HepG2 (cell line): ENCODE measurements at regions not wholly inside any gene's neighbourhood (a gene's known extent, or its start where the extent isn't known, plus 50 kb on each side); places are given as distances from the start of the nearest gene placed in this dataset.
A peak's percentile ranks its signal among the peaks of the same experiment; 100 is the strongest.

ENCODE experiments used
- CHCHD3 ChIP-seq: sonication (generic); formaldehyde crosslinking; IDR thresholded peaks from 2 replicates; pipeline ENCODE4 v1.8.0; 2022; ENCODE audit warnings: mild to moderate bottlenecking, missing genetic modification reagents, moderate library complexity
- CTCF ChIP-seq: sonication (generic); formaldehyde crosslinking; IDR thresholded peaks from 2 replicates; pipeline ENCODE4 v1.5.0; 2020; ENCODE audit warnings: mild to moderate bottlenecking, missing genetic modification reagents, moderate library complexity
- FIP1L1 ChIP-seq: fragments of 200-400 bp; formaldehyde crosslinking; IDR thresholded peaks from 2 replicates; pipeline ENCODE4 v1.6.1; 2018; ENCODE audit warnings: low read depth, mild to moderate bottlenecking, low read length, moderate library complexity, borderline replicate concordance; ENCODE audit not compliant: insufficient read depth
- HMG20A ChIP-seq: IDR thresholded peaks from 2 replicates; pipeline ENCODE4 v1.6.1; 2016; ENCODE audit warnings: borderline replicate concordance
- HOXA3 ChIP-seq: sonication (generic); formaldehyde crosslinking; IDR thresholded peaks from 2 replicates; pipeline ENCODE4 v1.5.0; 2020; ENCODE audit warnings: missing genetic modification reagents
- ISL2 ChIP-seq: sonication (generic); formaldehyde crosslinking; IDR thresholded peaks from 2 replicates; pipeline ENCODE4 v1.5.0; 2020; ENCODE audit warnings: missing genetic modification reagents
- MIER3 ChIP-seq: IDR thresholded peaks from 2 replicates; pipeline ENCODE4 v1.6.1; 2016; ENCODE audit warnings: missing compliant biosample characterization, borderline replicate concordance
- MIXL1 ChIP-seq: IDR thresholded peaks from 2 replicates; pipeline ENCODE4 v1.6.1; 2016
- MTERF4 ChIP-seq: sonication (generic); formaldehyde crosslinking; IDR thresholded peaks from 2 replicates; pipeline ENCODE4 v1.8.0; 2023; ENCODE audit warnings: mild to moderate bottlenecking, missing genetic modification reagents
- NAIF1 ChIP-seq: sonication (generic); formaldehyde crosslinking; IDR thresholded peaks from 2 replicates; pipeline ENCODE4 v1.5.0; 2020; ENCODE audit warnings: mild to moderate bottlenecking, missing genetic modification reagents, borderline replicate concordance
- NCOA2 ChIP-seq: sonication (generic); formaldehyde crosslinking; IDR thresholded peaks from 2 replicates; pipeline ENCODE4 v1.8.0; 2022; ENCODE audit warnings: inconsistent platforms
- NR2F1 ChIP-seq, 2 experiments: fragments of 450-650 bp in 1 of 2; formaldehyde crosslinking in 1 of 2; IDR thresholded peaks; 2 replicates each; pipeline versions ENCODE4 v1.5.0 to v1.6.1; 2016 to 2020; ENCODE audit warnings: mild to moderate bottlenecking in 1 of 2, missing compliant biosample characterization in 1 of 2, missing genetic modification reagents in 1 of 2, moderate library complexity in 1 of 2
- POLR2AphosphoS5 ChIP-seq: IDR thresholded peaks from 2 replicates; pipeline ENCODE4 v1.6.1; 2012; ENCODE audit warnings: low read depth, low read length
- RFX5 ChIP-seq: IDR thresholded peaks from 2 replicates; pipeline ENCODE4 v1.6.1; 2011; ENCODE audit warnings: low read depth, low read length, improper control_type of control experiment
- SP1 ChIP-seq, 2 experiments: fragments of 450-650 bp in 1 of 2; sonication (generic) in 1 of 2; formaldehyde crosslinking in 1 of 2; IDR thresholded peaks; 2 replicates each; pipeline versions ENCODE4 v1.4.0 to v1.6.1; 2016 to 2020; ENCODE audit warnings: missing genetic modification reagents in 1 of 2
- SRSF9 ChIP-seq: fragments of 200-400 bp; formaldehyde crosslinking; IDR thresholded peaks from 2 replicates; pipeline ENCODE4 v1.6.1; 2018; ENCODE audit warnings: borderline replicate concordance, mild to moderate bottlenecking, low read depth, low read length; ENCODE audit not compliant: insufficient read depth, poor library complexity, severe bottlenecking
- TBP ChIP-seq: sonication (generic); formaldehyde crosslinking; IDR thresholded peaks from 2 replicates; pipeline ENCODE4 v1.5.0; 2020; ENCODE audit warnings: missing genetic modification reagents
- TEAD3 ChIP-seq: optimal IDR thresholded peaks from 2 replicates; pipeline ENCODE3; 2016; ENCODE audit warnings: borderline replicate concordance
- ZBTB33 ChIP-seq: sonication (generic); formaldehyde crosslinking; IDR thresholded peaks from 2 replicates; pipeline ENCODE4 v1.4.0; 2020; ENCODE audit warnings: missing genetic modification reagents
- ZFP62 ChIP-seq: sonication (generic); formaldehyde crosslinking; IDR thresholded peaks from 2 replicates; pipeline ENCODE4 v1.4.0; 2020; ENCODE audit warnings: missing genetic modification reagents
- ZMYM3 ChIP-seq: sonication (generic); formaldehyde crosslinking; IDR thresholded peaks from 2 replicates; pipeline ENCODE4 v1.5.1; 2020; ENCODE audit warnings: mild to moderate bottlenecking, missing genetic modification reagents
- ZNF264 ChIP-seq: sonication (generic); formaldehyde crosslinking; IDR thresholded peaks from 2 replicates; pipeline ENCODE4 v1.4.0; 2020; ENCODE audit warnings: missing genetic modification reagents
- ZNF326 ChIP-seq: sonication (generic); formaldehyde crosslinking; IDR thresholded peaks from 2 replicates; pipeline ENCODE4 v1.4.0; 2020; ENCODE audit warnings: missing genetic modification reagents, borderline replicate concordance
- ZNF800 ChIP-seq: sonication (generic); formaldehyde crosslinking; IDR thresholded peaks from 2 replicates; pipeline ENCODE4 v1.4.0; 2020; ENCODE audit warnings: missing genetic modification reagents

- TF ChIP-seq ZBTB33 (CRISPR knock-in tag) (no peak), NR2F1 (CRISPR knock-in tag; IDR thresholded peaks at IDR 0.05) (peak; percentile 31 to 45; a peak in 2 of 4 replicates), ZFP62 (CRISPR knock-in tag) (no peak), ZNF326 (CRISPR knock-in tag) (no peak), ZMYM3 (CRISPR knock-in tag) (peak; percentile 36; the same call in 1 of the 2 replicates), HOXA3 (CRISPR knock-in tag) (peak; percentile 73), TEAD3 (peak; percentile 94), SRSF9 (no peak), ZNF800 (CRISPR knock-in tag) (no peak), ZNF264 (CRISPR knock-in tag) (peak; percentile 88), SP1 (IDR thresholded peaks at IDR 0.05) (no peak), SP1 (CRISPR knock-in tag; IDR thresholded peaks at IDR 0.05) (0 out of 2 replicates have a peak, but pooled peaks have one; percentile 24), HMG20A (CRISPR knock-in tag) (peak; percentile 98; the same call in 1 of the 2 replicates), NCOA2 (CRISPR knock-in tag) (peak; percentile 97), TBP (CRISPR knock-in tag) (no peak), MIER3 (CRISPR knock-in tag) (peak; percentile 74; the same call in 1 of the 2 replicates), CTCF (CRISPR knock-in tag) (peak; percentile 39; the same call in 1 of the 2 replicates), MTERF4 (CRISPR knock-in tag) (no peak), FIP1L1 (no peak), NAIF1 (CRISPR knock-in tag) (0 out of 2 replicates have a peak, but pooled peaks have one; percentile 26), POLR2AphosphoS5 (0 out of 2 replicates have a peak, but pooled peaks have one; percentile 31), ISL2 (CRISPR knock-in tag) (peak; percentile 98), RFX5 (0 out of 2 replicates have a peak, but pooled peaks have one; percentile 23), CHCHD3 (CRISPR knock-in tag) (no peak), MIXL1 (peak; percentile 96)
These were observed 96.6 kb upstream of the AGTR1 start (continued) for GRCh38 chr3:148600902-148601765.
